Testis (tissue), 2 donors: ENCODE measurements at regions not wholly inside any gene's neighbourhood (a gene's known extent, or its start where the extent isn't known, plus 50 kb on each side); places are given as distances from the start of the nearest gene placed in this dataset.

Experiments
- POLR2A ChIP-seq: fragments of 450-650 bp; IDR thresholded peaks from one replicate; pipeline ENCODE4 v1.6.1; 2017; ENCODE audit warnings: antibody characterized with exemption, mild to moderate bottlenecking, moderate library complexity
- TF ChIP-seq, protein P1 (sequence below), 3 experiments: fragments of 450-650 bp in 2 of 3; fragments of 200-600 bp in 1 of 3; sonication (generic) in 1 of 3; IDR thresholded peaks; one replicate each; pipeline ENCODE4 v1.5.1; 2016 to 2019; ENCODE audit warnings: antibody characterized with exemption in 3 of 3, mild to moderate bottlenecking in 2 of 3, moderate library complexity in 1 of 3

- TF ChIP-seq, protein P1, sequence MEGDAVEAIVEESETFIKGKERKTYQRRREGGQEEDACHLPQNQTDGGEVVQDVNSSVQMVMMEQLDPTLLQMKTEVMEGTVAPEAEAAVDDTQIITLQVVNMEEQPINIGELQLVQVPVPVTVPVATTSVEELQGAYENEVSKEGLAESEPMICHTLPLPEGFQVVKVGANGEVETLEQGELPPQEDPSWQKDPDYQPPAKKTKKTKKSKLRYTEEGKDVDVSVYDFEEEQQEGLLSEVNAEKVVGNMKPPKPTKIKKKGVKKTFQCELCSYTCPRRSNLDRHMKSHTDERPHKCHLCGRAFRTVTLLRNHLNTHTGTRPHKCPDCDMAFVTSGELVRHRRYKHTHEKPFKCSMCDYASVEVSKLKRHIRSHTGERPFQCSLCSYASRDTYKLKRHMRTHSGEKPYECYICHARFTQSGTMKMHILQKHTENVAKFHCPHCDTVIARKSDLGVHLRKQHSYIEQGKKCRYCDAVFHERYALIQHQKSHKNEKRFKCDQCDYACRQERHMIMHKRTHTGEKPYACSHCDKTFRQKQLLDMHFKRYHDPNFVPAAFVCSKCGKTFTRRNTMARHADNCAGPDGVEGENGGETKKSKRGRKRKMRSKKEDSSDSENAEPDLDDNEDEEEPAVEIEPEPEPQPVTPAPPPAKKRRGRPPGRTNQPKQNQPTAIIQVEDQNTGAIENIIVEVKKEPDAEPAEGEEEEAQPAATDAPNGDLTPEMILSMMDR (IDR thresholded peaks at IDR 0.05) = no peak
- no peak for TF ChIP-seq POLR2A
These were observed 218.6 kb upstream of the PMEPA1 start for GRCh38 chr20:57928181-57928967.
